Activated CD4-positive, alpha-beta T cell treated with anti-CD3 and anti-CD28 coated beads, Interleukin-2, amount 10 ng/mL, durations not matched to agents 24 days and 14 days (primary cell): ENCODE measurements at regions not wholly inside any gene's neighbourhood (a gene's known extent, or its start where the extent isn't known, plus 50 kb on each side); places are given as distances from the start of the nearest gene placed in this dataset.
"Not testable (repeated sequence)": the region's sequence is repeated elsewhere in the genome, so short reads cannot be mapped to it uniquely, and the experiment has no call there.

Experiments
- DNase-seq: peaks from one replicate; pipeline ENCODE4 v3.0.0; 2022
- H3K27ac Mint-ChIP-seq: one replicate; pipeline ENCODE4 v1.8.0; 2022; ENCODE audit warnings: mild to moderate bottlenecking, mixed read lengths
- H3K27me3 Mint-ChIP-seq: one replicate; pipeline ENCODE4 v1.8.0; 2022; ENCODE audit warnings: mixed read lengths
- H3K36me3 Mint-ChIP-seq: one replicate; pipeline ENCODE4 v1.8.0; 2022; ENCODE audit warnings: low read depth, mild to moderate bottlenecking, mixed read lengths
- H3K4me1 Mint-ChIP-seq: one replicate; pipeline ENCODE4 v1.8.0; 2021; ENCODE audit warnings: mixed read lengths
- H3K4me3 Mint-ChIP-seq: one replicate; pipeline ENCODE4 v1.8.0; 2022; ENCODE audit warnings: mild to moderate bottlenecking, moderate library complexity, mixed read lengths
- H3K9me3 Mint-ChIP-seq: one replicate; pipeline ENCODE4 v1.8.0; 2021; ENCODE audit warnings: mixed read lengths
- intact Hi-C: fragments of 100-400 bp; cut with micrococcal nuclease; formaldehyde crosslinking; loops from one replicate; pipeline ENCODE4 v1.15.1; 2023

GRCh38 chr15:25170113-25170731 is 215.4 kb downstream of the SNRPN start:
- Mint-ChIP-seq H3K4me1 (no peaks in the 10 kb centered on the region), H3K9me3 (peaks cover 9% of the 10 kb centered on the region), H3K4me3 (no peak overlapping the region), H3K27ac (no peak overlapping the region), H3K36me3 (no peaks in the 10 kb centered on the region), H3K27me3 (no peaks in the 10 kb centered on the region)
- peak; percentile 43 for DNase-seq
- intact Hi-C loops: no loop called here

- no peak for DNase-seq
- Mint-ChIP-seq H3K27ac (no peak overlapping the region), H3K9me3 (peaks cover 9% of the 10 kb centered on the region), H3K27me3 (no peaks in the 10 kb centered on the region), H3K36me3 (no peaks in the 10 kb centered on the region), H3K4me3 (no peak overlapping the region), H3K4me1 (no peaks in the 10 kb centered on the region)
- intact Hi-C loops: no loop called here
These were observed 216.0 kb downstream of the SNRPN start for GRCh38 chr15:25170781-25171110.

DNA sequence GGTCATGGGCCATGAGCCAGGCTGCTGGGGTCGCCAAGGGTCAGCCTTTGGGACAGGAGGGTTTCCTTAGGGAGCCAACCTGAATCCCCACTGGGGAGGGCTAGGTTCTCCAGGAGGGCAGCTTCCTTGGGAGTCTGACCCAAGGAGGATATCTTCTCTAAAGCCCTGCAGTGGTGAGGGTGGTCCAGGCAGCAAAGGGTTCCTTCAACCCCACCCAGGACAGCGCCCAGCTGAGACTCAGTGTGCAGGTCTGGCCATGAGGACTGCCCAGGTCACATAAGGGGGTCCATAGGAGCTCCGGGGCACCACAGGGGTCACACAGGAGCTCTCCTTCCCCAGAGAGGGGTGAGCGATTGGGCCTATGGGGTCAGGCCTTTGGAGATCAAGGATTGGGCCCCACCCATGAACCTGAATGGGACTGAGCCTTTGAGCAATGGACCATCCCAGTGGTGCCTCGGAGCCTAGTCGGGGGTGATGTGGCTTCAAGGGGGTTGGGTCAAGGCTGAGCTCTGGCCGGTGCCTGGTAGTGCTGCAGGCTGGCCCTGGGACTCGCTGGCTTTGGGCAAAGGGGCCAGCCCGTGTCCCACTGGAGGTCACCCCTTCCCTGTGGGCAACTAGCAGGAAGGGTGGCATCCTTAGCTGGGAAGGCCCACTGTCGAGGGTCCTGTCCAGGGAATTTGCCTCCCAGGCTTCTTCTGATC is 216.5 kb downstream of the SNRPN start:
- intact Hi-C loops: no loop called here
- DNase-seq: peak; percentile 45
- H3K4me1 Mint-ChIP-seq: no peaks in the 10 kb centered on the region

GRCh38 chr15:25171856-25172687 is 217.3 kb downstream of the SNRPN start:
- no peaks in the 10 kb centered on the region for H3K4me1 Mint-ChIP-seq
- H3K27ac Mint-ChIP-seq: no peak overlapping the region
- H3K4me3 Mint-ChIP-seq: no peak overlapping the region
- no peaks in the 10 kb centered on the region for H3K36me3 Mint-ChIP-seq
- H3K27me3 Mint-ChIP-seq: no peaks in the 10 kb centered on the region
- peak; percentile 30 for DNase-seq
- intact Hi-C loops: no loop called here
- H3K9me3 Mint-ChIP-seq: peaks cover 9% of the 10 kb centered on the region

More for the DNA sequence above, 216.5 kb downstream of the SNRPN start:
- H3K27me3 Mint-ChIP-seq: no peaks in the 10 kb centered on the region
- H3K27ac Mint-ChIP-seq: no peak overlapping the region
- H3K36me3 Mint-ChIP-seq: no peaks in the 10 kb centered on the region
- H3K9me3 Mint-ChIP-seq: peaks cover 9% of the 10 kb centered on the region
- H3K4me3 Mint-ChIP-seq: no peak overlapping the region

DNA sequence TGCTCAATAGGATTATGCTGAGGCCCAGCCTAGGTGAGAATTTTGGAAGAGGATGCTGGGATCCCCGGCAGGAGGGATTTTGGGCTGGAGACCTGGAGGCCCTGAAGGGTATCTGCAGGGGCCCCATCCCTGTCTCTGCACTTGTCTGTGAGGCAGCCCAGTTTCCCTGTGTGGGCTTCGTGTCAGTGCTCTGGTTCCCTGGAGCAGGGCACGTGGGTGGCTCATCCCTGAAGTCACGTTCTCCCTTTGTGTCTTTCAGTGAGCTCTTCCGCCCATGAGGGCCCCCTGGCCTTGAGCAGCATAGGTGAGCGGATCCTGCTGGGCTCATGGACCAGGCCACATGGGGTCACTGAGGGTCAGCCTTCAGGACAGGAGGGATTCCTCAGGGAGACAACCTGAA is 217.9 kb downstream of the SNRPN start:
- Mint-ChIP-seq H3K4me1 (no peaks in the 10 kb centered on the region), H3K4me3 (no peak overlapping the region), H3K36me3 (no peaks in the 10 kb centered on the region), H3K27me3 (no peaks in the 10 kb centered on the region), H3K27ac (no peak overlapping the region), H3K9me3 (peaks cover 9% of the 10 kb centered on the region)
- intact Hi-C loops: no loop called here
- no peak for DNase-seq

DNA sequence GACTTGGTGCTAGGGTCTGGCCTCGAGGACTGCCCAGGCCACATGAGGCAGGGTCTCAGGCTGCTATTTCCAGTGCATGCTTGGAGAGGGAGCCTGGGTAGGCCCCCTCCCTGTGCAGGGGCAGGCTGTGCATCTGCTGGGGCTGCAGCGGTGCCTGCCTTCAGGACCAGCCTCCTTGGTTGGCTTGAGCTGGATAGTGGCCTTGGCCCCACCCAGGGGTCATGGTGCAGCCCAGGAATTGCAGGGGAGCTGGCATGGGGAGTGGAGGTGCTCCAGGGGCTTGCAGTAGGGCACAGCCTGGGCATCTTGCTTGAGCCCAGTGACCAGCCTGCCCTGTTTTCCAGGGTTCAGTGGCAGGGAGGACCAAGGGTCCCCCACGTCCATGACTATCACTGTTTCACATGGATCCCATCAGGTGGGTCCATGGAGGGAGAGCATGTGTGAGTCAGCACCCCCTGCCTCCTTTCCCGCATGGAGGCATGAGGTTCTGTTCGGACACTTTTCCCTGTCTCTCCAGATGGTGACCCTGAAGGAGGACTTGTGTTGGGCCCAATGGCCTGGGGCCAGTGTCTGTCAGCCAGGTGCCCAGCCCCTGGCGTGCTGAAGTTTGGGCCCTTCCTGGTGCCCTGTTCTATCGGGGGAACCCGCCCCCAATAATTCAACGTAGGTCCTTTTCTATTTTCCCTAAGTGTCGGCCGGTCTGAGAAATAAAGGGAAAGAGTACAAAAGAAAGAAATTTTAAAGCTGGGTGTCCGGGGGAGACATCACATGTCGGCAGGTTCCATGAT is 218.6 kb downstream of the SNRPN start:
- no peak for DNase-seq
- H3K27ac Mint-ChIP-seq: no peak overlapping the region
- intact Hi-C loops: no loop called here
- no peaks in the 10 kb centered on the region for H3K36me3 Mint-ChIP-seq
- H3K9me3 Mint-ChIP-seq: peaks cover 7% of the 10 kb centered on the region
- no peak overlapping the region for H3K4me3 Mint-ChIP-seq
- H3K4me1 Mint-ChIP-seq: no peaks in the 10 kb centered on the region
- H3K27me3 Mint-ChIP-seq: no peaks in the 10 kb centered on the region

GRCh38 chr15:25174149-25174548 is 219.4 kb downstream of the SNRPN start:
- H3K9me3 Mint-ChIP-seq, H3K4me3 Mint-ChIP-seq, intact Hi-C loops, H3K27me3 Mint-ChIP-seq, H3K27ac Mint-ChIP-seq, H3K4me1 Mint-ChIP-seq, H3K36me3 Mint-ChIP-seq: not testable (repeated sequence)
- DNase-seq: peak; percentile 52

DNA sequence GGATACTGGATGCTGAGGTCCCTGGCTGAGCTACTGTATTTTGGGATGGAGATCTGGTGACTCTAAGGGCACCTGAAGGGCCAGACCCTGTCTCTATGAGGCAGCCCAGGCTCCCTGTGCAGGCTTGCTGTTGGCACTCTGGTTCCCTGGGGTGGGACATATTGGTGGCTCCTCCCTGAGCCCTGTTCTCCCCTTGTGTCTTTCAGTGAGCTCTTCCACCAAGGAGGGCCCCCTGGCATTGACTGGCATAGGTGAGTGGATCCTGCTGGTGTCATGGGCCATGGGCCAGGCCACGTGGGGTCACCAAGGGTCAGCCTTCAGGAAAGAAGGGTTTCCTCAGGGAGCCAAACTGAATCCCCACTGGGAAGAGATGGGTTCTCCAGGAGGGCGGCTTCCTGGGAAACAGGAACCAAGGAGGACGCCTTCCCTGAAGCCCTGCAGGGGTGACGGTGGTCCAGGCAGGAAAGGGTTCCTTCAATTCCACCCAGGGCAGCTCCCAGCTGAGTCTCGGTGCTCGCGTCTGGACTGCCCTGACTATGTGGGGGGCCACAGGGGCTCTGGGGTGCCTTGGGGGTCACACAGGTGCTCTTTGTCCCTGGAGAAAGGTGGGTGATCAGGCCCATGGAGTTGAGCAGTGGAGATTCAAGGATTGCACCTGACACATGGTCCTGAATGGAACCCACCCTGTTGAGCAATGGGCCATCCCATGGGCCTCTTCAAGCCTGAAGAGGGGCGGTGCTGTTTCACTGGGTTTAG is 220.4 kb downstream of the SNRPN start:
- intact Hi-C loops: no loop called here
- Mint-ChIP-seq H3K4me1 (no peaks in the 10 kb centered on the region), H3K36me3 (no peaks in the 10 kb centered on the region), H3K4me3 (no peak overlapping the region), H3K9me3 (peaks cover 11% of the 10 kb centered on the region), H3K27me3 (no peaks in the 10 kb centered on the region), H3K27ac (no peak overlapping the region)
- DNase-seq: peak; percentile 42

- Mint-ChIP-seq H3K4me3 (no peak overlapping the region), H3K4me1 (no peaks in the 10 kb centered on the region), H3K9me3 (peaks cover 11% of the 10 kb centered on the region), H3K27me3 (no peaks in the 10 kb centered on the region), H3K27ac (no peak overlapping the region), H3K36me3 (no peaks in the 10 kb centered on the region)
- intact Hi-C loops: no loop called here
- DNase-seq: no peak
These were observed 221.2 kb downstream of the SNRPN start for GRCh38 chr15:25175789-25176615.

DNA sequence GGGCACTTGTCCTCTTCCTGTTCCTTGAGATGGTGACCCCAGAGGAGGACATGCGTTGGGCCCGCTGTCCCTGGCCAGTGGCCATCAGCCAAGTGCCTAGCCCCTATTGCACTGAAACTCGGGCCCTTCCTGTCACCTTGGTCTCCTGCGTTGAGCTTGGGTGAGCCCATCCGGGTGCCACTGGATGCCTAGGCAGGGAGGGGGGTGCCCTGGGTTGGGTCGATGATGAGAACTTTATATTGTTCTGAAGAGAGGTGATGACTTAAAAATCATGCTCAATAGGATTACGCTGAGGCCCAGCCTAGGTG is 221.8 kb downstream of the SNRPN start:
- intact Hi-C loops: no loop called here
- no peak for DNase-seq
- no peaks in the 10 kb centered on the region for H3K27me3 Mint-ChIP-seq
- H3K4me3 Mint-ChIP-seq: no peak overlapping the region
- H3K27ac Mint-ChIP-seq: no peak overlapping the region
- H3K9me3 Mint-ChIP-seq: peaks cover 11% of the 10 kb centered on the region
- H3K4me1 Mint-ChIP-seq: no peaks in the 10 kb centered on the region
- H3K36me3 Mint-ChIP-seq: no peaks in the 10 kb centered on the region

- no peaks in the 10 kb centered on the region for H3K4me1 Mint-ChIP-seq
- DNase-seq: no peak
- H3K27ac Mint-ChIP-seq: no peak overlapping the region
- H3K4me3 Mint-ChIP-seq: no peak overlapping the region
- H3K27me3 Mint-ChIP-seq: no peaks in the 10 kb centered on the region
- no peaks in the 10 kb centered on the region for H3K36me3 Mint-ChIP-seq
- intact Hi-C loops: no loop called here
- H3K9me3 Mint-ChIP-seq: peaks cover 11% of the 10 kb centered on the region
These were observed 222.5 kb downstream of the SNRPN start for GRCh38 chr15:25176991-25177954.
